HG02970 (cell line): ENCODE measurements at regions not wholly inside any gene's neighbourhood (a gene's known extent, or its start where the extent isn't known, plus 50 kb on each side); places are given as distances from the start of the nearest gene placed in this dataset.

Experiments used
- ATAC-seq: cut with Tn5 transposase; IDR thresholded peaks from one replicate; pipeline ENCODE4 v1.9.1; 2021; ENCODE audit warnings: mild to moderate bottlenecking, moderate library complexity, moderate number of reproducible peaks; ENCODE audit not compliant: unreplicated experiment, low FRiP score

DNA sequence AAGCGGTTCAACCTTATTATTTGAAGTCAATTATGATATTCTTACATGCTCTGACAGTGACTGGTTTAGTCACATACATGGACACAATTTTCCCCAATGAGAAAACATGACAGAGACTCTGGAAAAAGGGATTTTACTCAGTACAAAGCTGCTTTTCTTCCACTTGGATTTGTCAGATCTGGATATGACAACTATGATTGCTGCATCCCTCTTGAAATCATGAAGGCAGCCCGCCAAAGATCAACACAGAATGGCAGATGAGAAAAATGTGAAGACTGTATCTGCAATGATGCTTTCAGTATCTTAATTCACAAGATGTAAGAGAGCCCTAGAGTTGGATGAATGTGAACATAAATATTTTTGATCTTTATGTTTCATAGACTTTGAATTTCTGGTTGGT lies 439.6 kb downstream of the CDH8 start:
- no peak for ATAC-seq

DNA sequence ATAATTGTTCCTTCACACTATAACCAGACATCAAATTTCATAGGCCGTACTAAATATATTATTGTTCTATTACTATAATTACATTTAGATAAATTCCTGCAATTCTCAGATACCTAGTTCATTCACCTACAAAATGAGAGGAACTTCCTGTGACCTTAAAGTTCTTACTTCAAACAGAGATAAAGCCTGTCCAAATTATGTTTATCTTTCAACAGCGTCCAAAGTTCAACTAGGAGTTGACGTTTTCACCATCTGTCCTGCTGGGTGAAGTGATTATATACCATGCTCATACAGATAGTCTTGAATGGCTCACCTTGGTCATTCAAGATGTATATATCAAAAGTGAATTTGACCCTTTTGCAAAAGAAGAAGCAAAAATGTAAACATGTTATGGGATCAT lies 440.6 kb downstream of the CDH8 start:
- no peak for ATAC-seq

GRCh38 chr16:61590577-61590976 lies 445.7 kb downstream of the CDH8 start:
- ATAC-seq = no peak

DNA sequence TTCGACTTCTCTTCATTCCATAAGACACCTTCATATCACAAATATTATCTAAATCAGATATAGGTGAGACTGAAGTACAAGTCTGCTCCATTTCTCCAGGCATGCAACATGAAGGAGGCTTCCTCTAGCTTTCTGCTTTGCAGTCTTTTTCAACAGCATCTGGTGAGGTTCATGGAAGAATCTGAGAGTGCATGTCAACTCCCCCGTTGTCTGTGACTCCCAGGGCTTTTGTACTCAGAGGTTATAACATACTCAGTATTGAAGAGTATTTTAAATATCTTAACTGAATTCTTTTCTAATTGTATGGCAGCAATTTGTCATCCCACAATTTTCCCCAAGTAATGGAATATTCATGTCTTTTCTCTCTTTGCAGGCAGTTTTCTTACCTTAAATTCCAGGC lies 448.7 kb downstream of the CDH8 start:
- ATAC-seq = no peak

DNA sequence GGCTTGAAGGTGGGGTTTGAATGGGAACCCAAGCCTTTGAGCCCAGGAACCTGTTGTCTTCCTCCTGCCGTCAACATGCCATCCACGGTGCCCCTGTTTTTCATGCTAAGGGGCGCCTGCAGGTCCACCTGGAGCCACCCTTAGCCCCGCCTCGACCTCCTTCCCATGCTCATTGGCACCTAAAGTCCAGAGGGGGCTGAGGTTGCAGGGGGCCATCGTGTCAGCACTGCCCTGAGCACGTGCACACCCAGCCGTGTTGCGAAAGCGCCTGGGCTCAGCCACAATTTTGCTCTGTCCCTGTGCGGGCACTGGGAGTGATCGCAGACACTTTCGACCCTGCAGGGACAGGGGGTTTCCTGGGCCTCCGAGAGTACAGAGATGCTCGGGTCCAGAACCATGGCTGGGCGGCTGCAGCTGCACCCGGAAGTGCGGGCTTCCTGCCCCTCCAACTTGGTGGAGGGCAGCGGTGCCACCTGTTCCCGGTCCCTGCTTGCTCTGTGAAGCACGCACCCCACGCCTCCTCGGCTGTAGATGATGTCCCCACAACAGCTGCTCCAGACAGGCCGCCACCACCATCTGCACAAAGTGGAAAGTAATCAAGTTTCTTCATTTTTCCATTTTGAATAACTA lies 454.7 kb downstream of the CDH8 start:
- no peak for ATAC-seq

DNA sequence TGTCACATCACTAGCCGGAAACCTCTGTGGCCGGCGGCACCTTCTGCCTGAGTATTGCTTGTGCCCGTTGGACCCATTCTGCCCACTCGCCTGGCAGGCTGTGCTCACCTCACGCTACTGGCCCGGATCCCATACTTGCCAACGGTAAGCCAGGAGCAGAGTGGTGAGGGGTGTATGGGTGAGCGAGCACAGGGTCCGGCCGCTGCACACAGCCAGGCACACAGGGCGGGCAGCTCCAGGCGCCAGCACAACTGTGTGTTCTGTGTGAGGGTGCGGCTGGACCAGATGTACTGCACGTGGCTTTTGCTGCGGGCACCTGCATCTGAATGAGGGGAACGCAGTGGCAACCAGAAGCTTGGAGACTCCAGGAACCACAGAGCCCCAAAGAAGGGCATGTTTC lies 455.7 kb downstream of the CDH8 start:
- no peak for ATAC-seq

DNA sequence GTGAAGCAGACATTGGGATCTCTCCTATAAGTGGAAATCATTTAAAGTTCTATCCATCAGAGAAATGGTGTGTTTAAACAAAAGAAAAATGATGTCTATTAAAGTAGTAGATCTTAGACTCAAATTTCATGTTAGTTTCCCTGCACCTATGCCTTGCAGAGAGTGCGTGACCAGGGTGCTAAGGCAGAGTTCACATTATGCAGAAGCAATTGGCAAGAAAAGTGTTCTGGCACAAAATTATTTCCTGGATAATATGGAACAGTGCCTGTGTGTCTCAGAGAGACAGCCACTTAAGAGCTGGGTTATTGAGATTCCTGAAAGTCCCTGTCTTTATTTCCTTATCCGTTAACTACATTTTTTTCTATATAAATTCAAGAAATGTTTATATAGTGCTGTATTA lies 457.0 kb downstream of the CDH8 start:
- ATAC-seq = no peak

DNA sequence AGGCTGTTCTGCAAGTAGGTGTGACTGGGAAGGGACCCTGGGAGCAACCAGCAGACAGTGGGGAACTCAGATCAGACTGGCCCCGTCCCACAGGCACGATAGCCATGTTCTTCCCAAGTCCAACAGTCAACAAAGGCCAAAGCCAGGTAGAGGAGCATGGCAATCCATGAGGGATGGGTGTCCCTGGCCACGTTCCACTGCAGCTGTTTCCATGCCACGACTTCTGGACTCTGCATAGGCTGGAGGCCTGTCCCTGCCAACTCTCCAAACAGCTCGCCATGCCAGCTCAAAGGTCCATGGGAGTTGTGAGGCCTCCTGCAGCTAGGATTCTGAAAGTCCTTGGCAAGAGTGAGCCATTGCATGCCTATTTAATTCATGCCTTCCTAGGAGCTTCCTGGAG lies 459.8 kb downstream of the CDH8 start:
- ATAC-seq = no peak

- ATAC-seq = no peak
Measured at GRCh38 chr16:61575617-61576016, 460.6 kb downstream of the CDH8 start.

DNA sequence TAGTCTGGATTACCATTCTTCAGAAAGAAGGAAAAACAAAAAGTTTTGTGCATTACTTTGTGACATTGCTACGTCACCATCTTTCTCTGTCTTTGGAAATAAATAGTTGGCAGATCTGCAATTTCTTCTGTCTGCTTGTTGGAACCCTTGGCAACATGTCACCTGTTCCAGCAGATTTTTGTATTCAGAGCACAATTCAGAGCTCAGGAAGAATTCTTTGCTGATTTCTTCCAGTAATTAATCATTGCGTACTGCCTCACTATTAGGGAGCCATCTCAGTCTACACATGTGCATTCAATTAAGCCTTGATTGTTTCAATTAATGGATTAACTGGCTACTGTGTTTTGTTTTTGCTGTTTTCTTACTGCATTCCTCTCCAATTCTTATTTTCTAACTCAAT lies 467.2 kb downstream of the CDH8 start:
- ATAC-seq = no peak

DNA sequence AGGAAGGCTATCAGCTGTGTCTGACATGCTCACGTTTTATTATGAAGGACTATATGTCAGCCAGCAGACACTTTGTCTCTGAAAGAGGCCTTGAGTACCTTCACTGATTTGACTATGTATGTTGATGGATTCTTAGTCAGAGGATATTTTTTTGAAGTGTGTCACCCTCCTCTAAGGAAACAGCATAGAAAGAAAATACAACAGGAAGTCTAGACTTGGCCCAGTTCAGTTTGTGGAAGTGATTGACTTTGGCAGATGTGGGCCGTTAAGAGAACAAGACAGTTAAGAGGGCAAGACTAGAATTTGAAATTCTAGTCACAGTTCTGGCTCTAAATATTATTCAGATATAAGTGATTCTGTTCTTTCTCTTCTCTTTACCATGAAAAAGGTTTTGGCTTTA lies 471.5 kb downstream of the CDH8 start:
- ATAC-seq = no peak

DNA sequence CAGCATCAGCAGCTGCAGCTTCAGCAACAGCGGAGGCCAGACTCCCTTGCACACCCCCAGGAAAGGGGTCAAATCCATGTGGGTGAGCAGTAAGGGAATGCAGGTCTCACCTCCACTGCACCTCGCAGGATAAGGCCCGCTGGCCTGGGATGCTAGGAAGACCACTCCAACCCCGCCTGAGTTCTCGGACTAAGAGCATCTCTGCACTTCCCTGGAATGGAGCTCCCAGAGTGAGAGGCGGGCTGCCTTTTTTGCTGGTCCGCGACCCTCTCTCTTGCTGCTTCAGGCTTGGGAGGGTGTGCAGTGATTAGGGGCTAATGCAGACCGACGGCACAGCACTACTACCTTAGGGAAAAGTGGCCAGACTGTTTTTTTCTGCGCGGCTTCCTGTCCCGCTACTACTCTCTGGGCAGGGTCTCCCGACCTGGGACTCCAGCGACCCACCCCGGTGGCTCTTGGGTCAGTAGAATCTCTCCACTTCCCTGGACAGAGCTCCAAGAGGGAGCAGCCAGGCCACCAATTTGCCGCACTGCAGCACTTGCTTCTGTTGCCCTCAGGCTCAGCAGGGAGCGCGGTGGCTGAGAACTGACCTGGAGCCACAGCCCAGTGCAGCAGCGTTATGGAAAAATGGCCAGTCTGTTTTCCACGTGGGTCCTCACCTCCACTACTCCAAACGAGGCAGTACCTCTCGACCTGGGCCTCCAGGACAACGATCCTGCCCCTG lies 480.4 kb downstream of the CDH8 start:
- no peak for ATAC-seq

DNA sequence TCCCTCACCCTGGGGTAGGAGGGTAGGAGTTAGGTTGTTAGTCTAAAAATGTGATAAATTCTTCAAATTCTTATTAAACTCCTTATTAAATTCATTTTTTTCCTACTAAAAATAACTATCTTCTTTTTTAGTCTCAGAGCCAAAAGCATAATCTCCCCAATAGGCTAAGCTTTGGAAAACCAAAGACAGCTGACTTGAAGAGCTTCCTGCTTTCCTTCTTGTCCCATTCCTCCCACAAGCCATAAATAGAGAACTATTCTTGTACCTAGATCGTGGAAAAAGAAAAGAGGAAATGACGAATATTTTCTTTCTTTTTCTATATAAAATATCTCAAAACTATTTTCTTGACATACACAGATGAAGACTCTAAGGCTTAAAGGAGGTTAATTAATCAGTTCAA lies 486.9 kb downstream of the CDH8 start:
- ATAC-seq = no peak

DNA sequence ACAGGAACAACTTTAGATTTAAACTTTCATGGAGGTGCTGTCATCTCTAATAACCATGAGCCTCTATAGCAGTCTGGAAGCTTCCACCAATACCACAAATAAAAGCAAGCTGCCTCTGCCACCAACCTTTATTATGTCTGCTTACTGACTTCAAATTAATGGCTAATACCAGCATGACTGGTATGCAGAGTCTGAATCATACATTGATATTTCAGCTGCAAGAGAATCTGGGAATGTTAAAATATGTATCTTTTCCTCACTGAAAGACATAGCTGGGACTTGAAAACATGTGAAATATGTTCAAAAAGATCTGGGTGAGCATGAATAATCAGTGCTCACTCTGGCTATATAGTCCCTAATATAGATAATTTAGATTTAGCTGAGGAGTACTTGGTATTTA lies 488.6 kb downstream of the CDH8 start:
- ATAC-seq = no peak

DNA sequence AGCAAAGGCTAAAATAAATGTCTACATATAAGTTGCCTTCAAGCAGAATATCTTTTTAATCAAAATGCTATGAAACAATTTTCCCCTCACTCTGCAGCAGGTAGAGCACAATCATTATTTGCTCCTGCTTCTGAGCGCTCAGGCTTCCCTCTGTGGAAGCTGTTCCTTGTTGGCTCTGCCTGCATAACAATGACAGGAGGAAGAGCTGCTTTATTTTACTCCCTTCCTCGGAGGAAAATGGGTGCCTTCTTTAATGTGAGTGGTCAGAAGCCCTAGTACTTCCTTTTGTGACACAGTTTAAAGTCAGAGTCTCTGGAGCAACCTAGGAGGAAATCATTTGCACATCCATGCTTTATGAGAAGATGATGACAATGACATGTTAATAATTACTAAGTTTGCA lies 492.1 kb downstream of the CDH8 start:
- ATAC-seq = no peak

DNA sequence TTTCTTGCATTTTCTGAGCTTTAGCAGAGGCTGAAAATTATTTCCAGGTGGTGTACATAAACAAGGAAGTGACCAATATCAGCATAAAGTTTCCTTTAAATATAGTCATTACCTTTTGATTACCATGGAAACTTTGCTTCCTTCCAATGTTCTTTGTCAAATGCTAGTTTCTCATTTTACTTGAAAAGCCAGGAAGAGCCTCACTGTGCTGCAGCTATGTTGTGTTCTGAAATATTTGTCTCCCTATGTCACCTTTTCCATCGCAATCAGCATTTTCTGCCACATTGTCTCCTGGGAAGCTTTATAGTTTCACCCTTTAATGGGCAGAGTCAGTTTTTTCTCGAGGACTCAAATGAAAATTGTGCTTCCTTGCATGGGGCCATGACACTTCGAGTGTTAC lies 496.0 kb downstream of the CDH8 start:
- ATAC-seq = no peak

GRCh38 chr16:61530697-61531096 lies 505.5 kb downstream of the CDH8 start:
- no peak for ATAC-seq

- ATAC-seq = no peak
Measured at GRCh38 chr16:61500851-61501250, 535.4 kb downstream of the CDH8 start.

DNA sequence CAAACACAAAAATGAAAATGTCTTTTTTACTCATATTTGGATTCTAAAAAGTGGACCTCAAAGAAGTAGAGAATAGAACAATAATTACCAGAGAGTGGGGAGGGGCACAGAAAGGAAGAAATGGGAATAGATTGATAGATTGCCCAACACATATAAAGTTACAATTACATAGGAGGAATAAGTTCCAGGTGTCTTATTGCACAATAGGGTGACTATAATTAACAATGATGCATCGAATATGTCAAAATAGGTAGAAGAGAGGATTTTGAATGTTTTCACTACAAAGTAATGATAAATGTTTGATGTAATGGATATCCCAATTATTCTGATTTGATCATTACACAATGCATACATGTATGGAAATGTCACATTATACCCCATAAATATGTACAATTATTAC lies 556.0 kb downstream of the CDH8 start:
- ATAC-seq = no peak

- ATAC-seq = no peak
Measured at GRCh38 chr16:61471737-61472136, 564.5 kb downstream of the CDH8 start.

GRCh38 chr16:61471023-61471422 lies 565.2 kb downstream of the CDH8 start:
- ATAC-seq = no peak

- no peak for ATAC-seq
Measured at GRCh38 chr16:61465285-61465684, 571.0 kb downstream of the CDH8 start.
